OCI-LY1 (cell line): ENCODE measurements at regions not wholly inside any gene's neighbourhood (a gene's known extent, or its start where the extent isn't known, plus 50 kb on each side); places are given as distances from the start of the nearest gene placed in this dataset.

Experiments used
- H2AFZ ChIP-seq: fragments of 200-600 bp; sonication (generic), shearing (Covaris generic); 2 replicates; pipeline ENCODE4 v1.6.0; 2014; ENCODE audit warnings: antibody characterized with exemption, mild to moderate bottlenecking, low read length
- H3F3A ChIP-seq: fragments of 200-600 bp; sonication (generic), shearing (Covaris generic); 2 replicates; pipeline ENCODE4 v1.6.0; 2014; ENCODE audit warnings: mild to moderate bottlenecking, antibody characterized with exemption, low read length, moderate library complexity; ENCODE audit not compliant: insufficient read depth
- H3K27ac ChIP-seq: fragments of 200-600 bp; sonication (generic); 2 replicates; pipeline ENCODE4 v1.5.1; 2014; ENCODE audit warnings: low read length, mixed run types, mild to moderate bottlenecking, low read depth; ENCODE audit not compliant: poor library complexity, severe bottlenecking
- H3K27me3 ChIP-seq: fragments of 200-600 bp; sonication (generic); 2 replicates; pipeline ENCODE4 v1.6.0; 2014; ENCODE audit warnings: antibody characterized with exemption, mild to moderate bottlenecking, low read length, moderate library complexity; ENCODE audit not compliant: insufficient read depth
- H3K36me3 ChIP-seq: fragments of 200-600 bp; sonication (generic); 2 replicates; pipeline ENCODE4 v1.6.1; 2014; ENCODE audit warnings: mild to moderate bottlenecking, antibody characterized with exemption, low read length, moderate library complexity, mixed read lengths; ENCODE audit not compliant: insufficient read depth
- H3K4me1 ChIP-seq: fragments of 200-600 bp; sonication (generic); 2 replicates; pipeline ENCODE4 v1.5.1; 2014; ENCODE audit warnings: mild to moderate bottlenecking, low read length, moderate library complexity; ENCODE audit not compliant: insufficient read depth, severe bottlenecking
- H3K4me2 ChIP-seq: fragments of 200-600 bp; sonication (generic), shearing (Covaris generic); 2 replicates; pipeline ENCODE4 v1.6.1; 2014; ENCODE audit warnings: low read length
- H3K4me3 ChIP-seq: fragments of 200-600 bp; sonication (generic); 2 replicates; pipeline ENCODE4 v1.5.1; 2014; ENCODE audit warnings: low read length, low read depth, mild to moderate bottlenecking, mixed read lengths; ENCODE audit not compliant: poor library complexity, severe bottlenecking
- H3K79me2 ChIP-seq: fragments of 200-600 bp; shearing (Covaris generic); 2 replicates; pipeline ENCODE4 v1.6.1; 2016; ENCODE audit warnings: mixed run types, low read length, mixed read lengths; ENCODE audit not compliant: insufficient read depth
- H3K9ac ChIP-seq: fragments of 200-600 bp; sonication (generic), shearing (Covaris generic); 2 replicates; pipeline ENCODE4 v1.6.1; 2014; ENCODE audit warnings: mild to moderate bottlenecking, low read length, mixed read lengths
- H3K9me2 ChIP-seq: fragments of 200-600 bp; sonication (generic), shearing (Covaris generic); 2 replicates; pipeline ENCODE4 v1.6.1; 2014; ENCODE audit warnings: low read depth, mild to moderate bottlenecking, low read length, mixed read lengths
- H3K9me3 ChIP-seq: fragments of 200-600 bp; shearing (Covaris generic); 2 replicates; pipeline ENCODE4 v1.6.1; 2014; ENCODE audit warnings: low read length, mixed read lengths
- H4K20me1 ChIP-seq: fragments of 200-600 bp; sonication (generic), shearing (Covaris generic); 2 replicates; pipeline ENCODE4 v1.6.0; 2016; ENCODE audit warnings: mild to moderate bottlenecking, low read length; ENCODE audit not compliant: insufficient read depth
- CTCF ChIP-seq: fragments of 200-600 bp; sonication (generic), shearing (Covaris generic); IDR thresholded peaks from 2 replicates; pipeline ENCODE4 v1.5.1; 2017; ENCODE audit warnings: mild to moderate bottlenecking, antibody characterized with exemption, low read length, moderate library complexity, mixed read lengths
- EZH2 ChIP-seq: fragments of 200-600 bp; sonication (generic), shearing (Covaris generic); IDR thresholded peaks from 2 replicates; pipeline ENCODE4 v1.8.0; 2017; ENCODE audit warnings: borderline replicate concordance, mixed run types, mild to moderate bottlenecking, antibody characterized with exemption, low read length, moderate library complexity, mixed read lengths

GRCh38 chr3:162610261-162610660 lies 1113.7 kb downstream of the OTOL1 start:
- Histone ChIP-seq H2AFZ (no peak overlapping the region), H3K4me2 (no peak overlapping the region), H3K27me3 (no peaks in the 10 kb centered on the region), H3K9me2 (no peaks in the 10 kb centered on the region), H4K20me1 (no peaks in the 10 kb centered on the region), H3F3A (no peaks in the 10 kb centered on the region), H3K4me1 (no peaks in the 10 kb centered on the region), H3K27ac (no peak overlapping the region), H3K4me3 (no peak overlapping the region), H3K9me3 (no peaks in the 10 kb centered on the region), H3K9ac (no peak overlapping the region), H3K79me2 (no peaks in the 10 kb centered on the region), H3K36me3 (no peaks in the 10 kb centered on the region)
- no peak for TF ChIP-seq EZH2
- no peak for TF ChIP-seq CTCF

- Histone ChIP-seq H3F3A (no peaks in the 10 kb centered on the region), H3K9me2 (no peaks in the 10 kb centered on the region), H3K27me3 (no peaks in the 10 kb centered on the region), H3K36me3 (no peaks in the 10 kb centered on the region), H3K4me1 (no peaks in the 10 kb centered on the region), H3K9ac (no peak overlapping the region), H3K79me2 (no peaks in the 10 kb centered on the region), H3K9me3 (no peaks in the 10 kb centered on the region), H4K20me1 (no peaks in the 10 kb centered on the region), H3K4me2 (no peak overlapping the region), H3K27ac (no peak overlapping the region), H2AFZ (peak overlapping the region; percentile 26; the same call in 1 of the 2 replicates), H3K4me3 (no peak overlapping the region)
- no peak for TF ChIP-seq CTCF
- no peak for TF ChIP-seq EZH2
These were observed 1116.4 kb downstream of the OTOL1 start for GRCh38 chr3:162612991-162613390.

GRCh38 chr3:162626172-162626571 lies 1129.6 kb downstream of the OTOL1 start:
- no peaks in the 10 kb centered on the region for H3F3A ChIP-seq
- no peaks in the 10 kb centered on the region for H3K36me3 ChIP-seq
- no peaks in the 10 kb centered on the region for H3K9me3 ChIP-seq
- H3K4me2 ChIP-seq = no peak overlapping the region
- no peaks in the 10 kb centered on the region for H4K20me1 ChIP-seq
- no peaks in the 10 kb centered on the region for H3K27me3 ChIP-seq
- no peak overlapping the region for H2AFZ ChIP-seq
- no peaks in the 10 kb centered on the region for H3K4me1 ChIP-seq
- no peak for TF ChIP-seq EZH2
- no peak for TF ChIP-seq CTCF
- H3K9me2 ChIP-seq = no peaks in the 10 kb centered on the region
- H3K4me3 ChIP-seq = no peak overlapping the region
- no peaks in the 10 kb centered on the region for H3K79me2 ChIP-seq
- H3K9ac ChIP-seq = no peak overlapping the region
- H3K27ac ChIP-seq = no peak overlapping the region
